ENCODE measurements at regions not wholly inside any gene's neighbourhood (a gene's known extent, or its start where the extent isn't known, plus 50 kb on each side); places are given as distances from the start of the nearest gene placed in this dataset.
A peak's percentile ranks its signal among the peaks of the same experiment; 100 is the strongest.

GRCh38 chr5:72604111-72604797 is 97.0 kb upstream of the ZNF366 start:
- DNase-seq = no peak
- TF ChIP-seq, protein P1, sequence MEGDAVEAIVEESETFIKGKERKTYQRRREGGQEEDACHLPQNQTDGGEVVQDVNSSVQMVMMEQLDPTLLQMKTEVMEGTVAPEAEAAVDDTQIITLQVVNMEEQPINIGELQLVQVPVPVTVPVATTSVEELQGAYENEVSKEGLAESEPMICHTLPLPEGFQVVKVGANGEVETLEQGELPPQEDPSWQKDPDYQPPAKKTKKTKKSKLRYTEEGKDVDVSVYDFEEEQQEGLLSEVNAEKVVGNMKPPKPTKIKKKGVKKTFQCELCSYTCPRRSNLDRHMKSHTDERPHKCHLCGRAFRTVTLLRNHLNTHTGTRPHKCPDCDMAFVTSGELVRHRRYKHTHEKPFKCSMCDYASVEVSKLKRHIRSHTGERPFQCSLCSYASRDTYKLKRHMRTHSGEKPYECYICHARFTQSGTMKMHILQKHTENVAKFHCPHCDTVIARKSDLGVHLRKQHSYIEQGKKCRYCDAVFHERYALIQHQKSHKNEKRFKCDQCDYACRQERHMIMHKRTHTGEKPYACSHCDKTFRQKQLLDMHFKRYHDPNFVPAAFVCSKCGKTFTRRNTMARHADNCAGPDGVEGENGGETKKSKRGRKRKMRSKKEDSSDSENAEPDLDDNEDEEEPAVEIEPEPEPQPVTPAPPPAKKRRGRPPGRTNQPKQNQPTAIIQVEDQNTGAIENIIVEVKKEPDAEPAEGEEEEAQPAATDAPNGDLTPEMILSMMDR (IDR thresholded peaks at IDR 0.05; ENCODE audit: low read depth, low read length, missing control alignments) = no peak
- H3K36me3 ChIP-seq (replicated peaks) = no peaks in the 10 kb centered on the region
- no peaks in the 10 kb centered on the region for H3K27me3 ChIP-seq (replicated peaks)
- H3K4me3 ChIP-seq (ENCODE audit: low read depth, low read length) = no peak overlapping the region
- H3K27ac ChIP-seq = no peak overlapping the region
- in situ Hi-C loops (cut with HindIII; ENCODE audit: low pct_ligation_motif_present, low sequenced_read_pairs) = no loop called here

GRCh38 chr5:72602696-72603685 is 95.8 kb upstream of the ZNF366 start:
- H3K36me3 ChIP-seq (replicated peaks) = no peaks in the 10 kb centered on the region
- no peak overlapping the region for H3K27ac ChIP-seq
- no peak for DNase-seq
- H3K27me3 ChIP-seq (replicated peaks) = no peaks in the 10 kb centered on the region
- TF ChIP-seq, protein P1 (IDR thresholded peaks at IDR 0.05; ENCODE audit: low read depth, low read length, missing control alignments) = no peak
- in situ Hi-C loops (cut with HindIII; ENCODE audit: low pct_ligation_motif_present, low sequenced_read_pairs) = no loop called here
- H3K4me3 ChIP-seq (ENCODE audit: low read depth, low read length) = no peak overlapping the region

GRCh38 chr5:72601861-72602260 is 94.7 kb upstream of the ZNF366 start:
- Histone ChIP-seq H3K27me3 (replicated peaks) (no peaks in the 10 kb centered on the region), H3K36me3 (replicated peaks) (no peaks in the 10 kb centered on the region), H3K27ac (no peak overlapping the region), H3K4me3 (ENCODE audit: low read depth, low read length) (no peak overlapping the region)
- in situ Hi-C loops (cut with HindIII; ENCODE audit: low pct_ligation_motif_present, low sequenced_read_pairs) = no loop called here
- TF ChIP-seq, protein P1 (IDR thresholded peaks at IDR 0.05; ENCODE audit: low read depth, low read length, missing control alignments) = no peak
- DNase-seq = no peak

- Histone ChIP-seq H3K27ac (peak overlapping the region; percentile 99), H3K36me3 (replicated peaks) (no peaks in the 10 kb centered on the region), H3K27me3 (replicated peaks) (no peaks in the 10 kb centered on the region), H3K4me3 (ENCODE audit: low read depth, low read length) (no peak overlapping the region)
- peak; percentile 93 for DNase-seq
- TF ChIP-seq, protein P1 (IDR thresholded peaks at IDR 0.05; ENCODE audit: low read depth, low read length, missing control alignments) = no peak
- in situ Hi-C loops (cut with HindIII; ENCODE audit: low pct_ligation_motif_present, low sequenced_read_pairs) = no loop called here
These were observed 93.3 kb upstream of the ZNF366 start for GRCh38 chr5:72600391-72600981.

DNA sequence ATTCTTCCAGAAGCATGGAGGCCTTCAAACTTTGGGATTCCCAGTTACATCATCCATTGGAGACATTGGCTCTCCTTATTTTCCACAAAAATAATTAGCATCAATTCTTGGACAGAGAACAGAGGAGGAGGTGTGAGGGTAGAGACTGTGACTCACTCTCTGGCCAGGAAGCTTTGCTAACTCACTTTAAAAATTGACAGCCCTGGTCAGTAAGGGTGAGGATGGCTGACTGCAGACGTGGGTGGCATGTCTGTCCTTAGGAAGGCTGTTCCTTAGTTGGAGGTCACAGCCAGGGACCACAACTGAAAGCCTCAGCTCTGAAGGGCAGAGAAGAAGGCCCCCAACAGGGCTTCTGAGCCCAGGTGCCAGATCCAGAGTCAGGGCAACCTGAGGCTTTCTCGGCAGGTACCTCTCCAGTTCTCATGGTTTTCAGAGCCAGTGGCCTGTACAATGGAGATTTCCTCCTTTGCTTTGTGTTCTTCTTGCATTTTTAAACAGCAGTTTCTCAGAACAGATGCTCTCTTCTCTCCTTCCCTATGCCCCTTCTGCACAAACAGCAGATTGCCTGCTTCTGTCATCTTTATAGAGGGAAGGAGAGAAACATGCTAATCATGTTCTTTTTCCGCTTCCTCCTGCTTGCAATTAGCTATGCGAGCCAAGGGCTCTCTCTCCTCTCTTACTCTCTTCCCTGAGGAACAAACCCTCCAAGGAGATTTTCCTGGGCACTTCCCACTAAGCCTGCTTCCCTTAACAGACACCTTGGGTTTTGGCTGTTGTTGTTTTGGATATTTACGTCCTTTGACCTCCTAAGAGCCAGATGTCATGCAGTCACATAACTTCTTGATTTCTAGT is 92.5 kb upstream of the ZNF366 start:
- no peaks in the 10 kb centered on the region for H3K36me3 ChIP-seq (replicated peaks)
- TF ChIP-seq, protein P1 (IDR thresholded peaks at IDR 0.05; ENCODE audit: low read depth, low read length, missing control alignments) = no peak
- H3K4me3 ChIP-seq (ENCODE audit: low read depth, low read length) = no peak overlapping the region
- no peaks in the 10 kb centered on the region for H3K27me3 ChIP-seq (replicated peaks)
- peak; percentile 51 for DNase-seq
- H3K27ac ChIP-seq = peak overlapping the region; percentile 99
- in situ Hi-C loops (cut with HindIII; ENCODE audit: low pct_ligation_motif_present, low sequenced_read_pairs) = no loop called here

All from brain microvascular endothelial cell (primary cell).